Tibial artery (tissue), 4 donors: ENCODE measurements at regions not wholly inside any gene's neighbourhood (a gene's known extent, or its start where the extent isn't known, plus 50 kb on each side); places are given as distances from the start of the nearest gene placed in this dataset.

Experiments used
- DNase-seq, 2 donors: peaks; one replicate each; pipeline ENCODE4 v3.0.0-alpha.2; 2019
- H3K27ac ChIP-seq, 2 donors: fragments of 200-600 bp; sonication (generic) in 1 of 2; 1 replicate in 1 of 2; 2 replicates in 1 of 2; pipeline ENCODE4 v1.5.1; 2018 to 2019; ENCODE audit warnings: mild to moderate bottlenecking in 1 of 2
- H3K27me3 ChIP-seq, 2 donors: fragments of 200-600 bp; sonication (generic) in 1 of 2; one replicate each; pipeline versions ENCODE4 v1.5.1 to v1.6.0; 2016 to 2019
- H3K36me3 ChIP-seq, 3 donors: fragments of 200-600 bp; sonication (generic) in 2 of 3; one replicate each; pipeline ENCODE4 v1.5.1; 2016 to 2019; ENCODE audit warnings: mild to moderate bottlenecking in 2 of 3
- H3K4me1 ChIP-seq, 4 donors: fragments of 200-600 bp; sonication (generic) in 2 of 4; 1 replicate in 3 of 4; 2 replicates in 1 of 4; pipeline ENCODE4 v1.5.1; 2016 to 2019
- H3K4me3 ChIP-seq, 2 donors: fragments of 200-600 bp; sonication (generic) in 1 of 2; 1 replicate in 1 of 2; 2 replicates in 1 of 2; pipeline ENCODE4 v1.5.1; 2018 to 2019; ENCODE audit warnings: mild to moderate bottlenecking in 2 of 2
- H3K9me3 ChIP-seq, 3 donors: fragments of 200-600 bp; sonication (generic) in 1 of 3; one replicate each; pipeline ENCODE4 v1.5.1; 2016 to 2019
- intact Hi-C: fragments of 100-400 bp; cut with DNase I; formaldehyde crosslinking; loops from one replicate; pipeline ENCODE4 v1.15.0; 2023; ENCODE audit warnings: low total_unique reads
- TF ChIP-seq, protein P1 (sequence below), 2 experiments: fragments of 200-600 bp in 1 of 2; fragments of 450-650 bp in 1 of 2; IDR thresholded peaks; one replicate each; pipeline ENCODE4 v1.5.1; 2017 to 2019; ENCODE audit warnings: antibody characterized with exemption in 2 of 2, mild to moderate bottlenecking in 1 of 2, moderate library complexity in 1 of 2

DNA sequence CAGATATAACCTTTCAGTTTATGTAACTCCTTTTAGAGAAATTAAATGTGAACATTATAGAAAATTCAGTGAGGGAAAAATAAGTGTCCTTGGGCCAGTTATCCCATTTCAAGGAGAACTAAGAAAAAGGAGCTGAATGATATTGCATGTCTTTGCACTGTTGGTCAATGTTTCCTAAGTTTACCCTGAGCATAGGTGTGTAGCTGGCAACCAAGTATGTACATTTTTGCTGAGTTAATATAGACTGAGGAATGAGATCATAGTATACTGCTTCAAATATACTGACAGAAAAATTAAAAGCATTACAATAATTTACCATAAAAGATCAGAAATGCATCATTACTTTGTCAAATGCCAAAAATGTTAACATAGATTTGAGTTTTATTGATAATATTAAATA, 2128.7 kb upstream of the C9orf72 start:
- Histone ChIP-seq H3K36me3 (no peaks in the 10 kb centered on the region), H3K9me3 (no peaks in the 10 kb centered on the region), H3K27ac (no peak overlapping the region)

DNA sequence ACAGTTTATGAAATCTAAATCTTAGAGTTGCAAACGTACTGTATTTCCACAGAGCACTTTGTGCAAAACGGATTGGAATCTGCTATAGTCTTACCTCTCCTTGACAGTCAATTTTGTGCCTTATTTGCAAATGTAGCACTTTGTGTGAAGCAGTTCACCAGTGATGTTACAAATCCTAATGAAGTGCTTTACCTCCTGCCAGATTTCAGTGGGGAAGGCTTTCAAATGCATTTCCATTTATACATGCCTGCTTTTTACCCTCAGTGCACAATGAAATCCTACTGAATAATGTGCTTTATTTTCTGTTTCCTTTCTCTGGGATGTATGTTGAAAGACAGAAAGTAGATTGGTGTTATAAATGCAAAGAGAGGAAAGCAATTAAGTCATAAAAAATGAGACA, 2141.6 kb upstream of the C9orf72 start:
- TF ChIP-seq, protein P1, sequence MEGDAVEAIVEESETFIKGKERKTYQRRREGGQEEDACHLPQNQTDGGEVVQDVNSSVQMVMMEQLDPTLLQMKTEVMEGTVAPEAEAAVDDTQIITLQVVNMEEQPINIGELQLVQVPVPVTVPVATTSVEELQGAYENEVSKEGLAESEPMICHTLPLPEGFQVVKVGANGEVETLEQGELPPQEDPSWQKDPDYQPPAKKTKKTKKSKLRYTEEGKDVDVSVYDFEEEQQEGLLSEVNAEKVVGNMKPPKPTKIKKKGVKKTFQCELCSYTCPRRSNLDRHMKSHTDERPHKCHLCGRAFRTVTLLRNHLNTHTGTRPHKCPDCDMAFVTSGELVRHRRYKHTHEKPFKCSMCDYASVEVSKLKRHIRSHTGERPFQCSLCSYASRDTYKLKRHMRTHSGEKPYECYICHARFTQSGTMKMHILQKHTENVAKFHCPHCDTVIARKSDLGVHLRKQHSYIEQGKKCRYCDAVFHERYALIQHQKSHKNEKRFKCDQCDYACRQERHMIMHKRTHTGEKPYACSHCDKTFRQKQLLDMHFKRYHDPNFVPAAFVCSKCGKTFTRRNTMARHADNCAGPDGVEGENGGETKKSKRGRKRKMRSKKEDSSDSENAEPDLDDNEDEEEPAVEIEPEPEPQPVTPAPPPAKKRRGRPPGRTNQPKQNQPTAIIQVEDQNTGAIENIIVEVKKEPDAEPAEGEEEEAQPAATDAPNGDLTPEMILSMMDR (IDR thresholded peaks at IDR 0.05), result no peak
- Histone ChIP-seq H3K4me1 (no peaks in the 10 kb centered on the region), H3K27me3 (no peaks in the 10 kb centered on the region), H3K36me3 (no peaks in the 10 kb centered on the region), H3K27ac (no peak overlapping the region), H3K4me3 (no peak overlapping the region), H3K9me3 (no peaks in the 10 kb centered on the region)
- DNase-seq, result no peak
- intact Hi-C loops, result no loop called here

More for the DNA sequence above, 2128.7 kb upstream of the C9orf72 start:
- Histone ChIP-seq H3K4me3 (no peak overlapping the region), H3K4me1 (no peaks in the 10 kb centered on the region), H3K27me3 (no peaks in the 10 kb centered on the region)
- TF ChIP-seq, protein P1 (IDR thresholded peaks at IDR 0.05), result no peak
- intact Hi-C loops, result no loop called here
- DNase-seq, result no peak

DNA sequence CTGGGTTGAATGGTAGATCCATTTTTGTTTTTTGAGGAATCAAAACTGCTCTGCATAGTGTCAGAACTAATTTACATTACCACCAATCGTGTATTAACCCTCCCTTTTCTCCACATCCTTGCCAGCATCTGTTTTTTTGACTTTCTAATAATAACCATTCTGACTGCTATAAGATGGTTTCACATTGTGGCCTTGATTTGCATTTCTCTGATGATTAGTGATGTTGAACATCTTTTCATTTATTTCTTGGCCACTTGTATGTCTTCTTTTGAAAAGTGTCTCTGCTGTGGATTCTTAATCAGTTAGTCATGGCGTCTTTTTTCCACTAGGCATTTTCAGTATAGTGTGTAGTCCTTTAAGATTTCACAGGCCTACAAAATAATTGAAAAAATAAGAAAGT, 2144.3 kb upstream of the C9orf72 start:
- no peaks in the 10 kb centered on the region for H3K4me1 ChIP-seq

DNA sequence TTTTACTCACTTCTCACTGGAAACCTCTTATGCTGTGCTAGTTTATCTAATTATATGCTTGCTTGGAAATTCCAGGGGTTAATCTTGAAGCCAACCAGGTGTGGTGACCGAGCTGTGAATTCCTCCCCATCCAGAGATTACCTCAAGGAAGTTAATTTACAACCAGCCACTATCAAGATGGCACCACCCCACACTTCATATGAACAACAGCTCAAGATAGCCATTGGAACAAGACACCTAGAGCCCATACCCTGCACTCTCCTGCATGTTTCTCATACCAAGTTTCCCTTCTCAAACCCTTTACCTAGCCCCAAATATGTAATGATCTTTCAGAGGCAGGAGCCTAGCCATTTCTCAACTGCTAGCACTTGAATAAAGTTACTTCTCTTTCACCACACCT, 2156.9 kb upstream of the C9orf72 start:
- H3K4me1 ChIP-seq, result no peaks in the 10 kb centered on the region
- H3K27me3 ChIP-seq, result no peaks in the 10 kb centered on the region
- intact Hi-C loops, result no loop called here
- no peak overlapping the region for H3K4me3 ChIP-seq
- DNase-seq, result no peak
- H3K9me3 ChIP-seq, result peaks cover 0 to 6% (median 0%) of the 10 kb centered on the region in 3 donors
- no peak overlapping the region for H3K27ac ChIP-seq
- no peaks in the 10 kb centered on the region for H3K36me3 ChIP-seq
- TF ChIP-seq, protein P1 (IDR thresholded peaks at IDR 0.05), result no peak

More for the DNA sequence above, 2144.3 kb upstream of the C9orf72 start:
- DNase-seq, result no peak
- Histone ChIP-seq H3K9me3 (no peaks in the 10 kb centered on the region), H3K27ac (no peak overlapping the region), H3K4me3 (no peak overlapping the region), H3K36me3 (no peaks in the 10 kb centered on the region), H3K27me3 (no peaks in the 10 kb centered on the region)
- intact Hi-C loops, result no loop called here
- TF ChIP-seq, protein P1 (IDR thresholded peaks at IDR 0.05), result no peak

DNA sequence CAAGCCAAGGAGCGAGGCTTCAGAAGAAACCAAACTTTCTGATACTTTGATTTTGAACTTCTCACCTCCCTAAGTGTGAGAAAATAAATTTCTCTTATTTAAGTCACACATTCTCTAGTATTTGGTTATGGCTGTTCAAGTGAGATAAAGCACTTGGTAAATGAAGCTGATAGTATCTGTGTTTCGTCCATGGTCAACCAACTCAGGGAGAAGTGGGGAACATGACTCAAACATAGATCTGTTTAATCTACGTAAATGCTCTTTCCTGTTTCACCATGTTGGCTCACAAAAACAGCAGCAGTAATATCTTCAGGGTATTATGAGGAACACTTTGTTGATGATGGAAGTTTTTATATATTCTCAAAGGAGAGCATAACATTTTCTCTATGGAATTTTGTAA, 2167.2 kb upstream of the C9orf72 start:
- Histone ChIP-seq H3K9me3 (no peaks in the 10 kb centered on the region), H3K36me3 (no peaks in the 10 kb centered on the region)
- DNase-seq, result no peak

More for the DNA sequence above, 2167.2 kb upstream of the C9orf72 start:
- Histone ChIP-seq H3K27me3 (no peaks in the 10 kb centered on the region), H3K27ac (no peak overlapping the region), H3K4me1 (no peaks in the 10 kb centered on the region), H3K4me3 (no peak overlapping the region)
- intact Hi-C loops, result no loop called here
- TF ChIP-seq, protein P1 (IDR thresholded peaks at IDR 0.05), result no peak
